ENCODE measurements at regions not wholly inside any gene's neighbourhood (a gene's known extent, or its start where the extent isn't known, plus 50 kb on each side); places are given as distances from the start of the nearest gene placed in this dataset.

DNA sequence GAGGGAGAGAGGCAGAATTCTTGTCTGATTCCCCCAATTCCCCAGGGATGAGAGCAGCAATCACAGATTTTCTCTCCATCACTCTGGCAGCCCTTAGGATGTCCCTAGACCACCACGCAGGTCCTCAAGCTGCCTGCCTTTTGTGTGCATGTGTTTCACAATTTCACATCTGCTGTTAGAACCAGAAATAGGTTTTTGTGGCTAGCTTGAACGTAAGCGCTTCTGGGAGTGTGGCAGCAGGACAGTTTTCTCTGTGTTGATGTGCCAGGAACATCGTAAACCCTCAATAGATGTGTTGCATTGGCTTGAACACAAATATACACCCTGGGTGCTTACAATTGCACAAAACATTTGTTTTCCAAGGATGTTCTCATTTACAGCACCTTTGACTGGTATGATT lies 78.8 kb upstream of the TMTC4 start:
- POLR2A ChIA-PET, result no interaction called here
- H3K27ac ChIP-seq (ENCODE audit: extremely low read depth, low read depth, low read length), result no peak overlapping the region
- H3K36me3 ChIP-seq (ENCODE audit: control insufficient read depth in 2 of 2, insufficient read depth in 1 of 2, low read length in 2 of 2), result no peaks in the 10 kb centered on the region
- CTCF ChIA-PET, result interaction anchor here (1.0 kb wide), 1 partner anchor 34 kb away, joined by 5 read pairs; no protein-coding TSS in a partner anchor
- H3K9me3 ChIP-seq (ENCODE audit: control insufficient read depth, insufficient read depth, low read depth, low read length), result no peaks in the 10 kb centered on the region
- H3K4me3 ChIP-seq (ENCODE audit: low read depth, low read length), result no peak overlapping the region
- H3K4me1 ChIP-seq (ENCODE audit: control insufficient read depth, insufficient read depth, low read length), result no peaks in the 10 kb centered on the region
- TF ChIP-seq ZNF518A (tag by site-specific recombination; conservative IDR thresholded peaks at IDR 0.05; ENCODE audit: low read depth) (no peak), ZNF214 (tag by site-specific recombination; IDR thresholded peaks at IDR 0.05; ENCODE audit: borderline replicate concordance) (no peak), ZNF175 (tag by site-specific recombination; IDR thresholded peaks at IDR 0.05) (no peak), ZNF645 (tag by site-specific recombination; IDR thresholded peaks at IDR 0.05) (no peak), ZFHX2 (tag by site-specific recombination; conservative IDR thresholded peaks at IDR 0.05) (no peak), ZNF626 (tag by site-specific recombination; IDR thresholded peaks at IDR 0.05) (no peak), OVOL3 (tag by site-specific recombination; IDR thresholded peaks at IDR 0.05) (no peak), ZNF560 (tag by site-specific recombination; IDR thresholded peaks at IDR 0.05; ENCODE audit: borderline replicate concordance) (no peak), TCF7L2 (IDR thresholded peaks at IDR 0.05; ENCODE audit: borderline replicate concordance, low read depth, low read length) (no peak), GFI1B (tag by site-specific recombination; IDR thresholded peaks at IDR 0.05) (no peak), ZNF138 (tag by site-specific recombination; IDR thresholded peaks at IDR 0.05; ENCODE audit: borderline replicate concordance) (no peak), ZBTB44 (tag by site-specific recombination; IDR thresholded peaks at IDR 0.05) (no peak)
- TF ChIP-seq, protein P1, sequence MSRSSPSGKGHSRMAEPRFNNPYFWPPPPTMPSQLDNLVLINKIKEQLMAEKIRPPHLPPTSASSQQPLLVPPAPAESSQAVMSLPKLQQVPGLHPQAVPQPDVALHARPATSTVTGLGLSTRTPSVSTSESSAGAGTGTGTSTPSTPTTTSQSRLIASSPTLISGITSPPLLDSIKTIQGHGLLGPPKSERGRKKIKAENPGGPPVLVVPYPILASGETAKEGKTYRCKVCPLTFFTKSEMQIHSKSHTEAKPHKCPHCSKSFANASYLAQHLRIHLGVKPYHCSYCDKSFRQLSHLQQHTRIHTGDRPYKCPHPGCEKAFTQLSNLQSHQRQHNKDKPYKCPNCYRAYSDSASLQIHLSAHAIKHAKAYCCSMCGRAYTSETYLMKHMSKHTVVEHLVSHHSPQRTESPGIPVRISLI (tag by site-specific recombination; IDR thresholded peaks at IDR 0.05), result no peak
- TF ChIP-seq, protein P2, sequence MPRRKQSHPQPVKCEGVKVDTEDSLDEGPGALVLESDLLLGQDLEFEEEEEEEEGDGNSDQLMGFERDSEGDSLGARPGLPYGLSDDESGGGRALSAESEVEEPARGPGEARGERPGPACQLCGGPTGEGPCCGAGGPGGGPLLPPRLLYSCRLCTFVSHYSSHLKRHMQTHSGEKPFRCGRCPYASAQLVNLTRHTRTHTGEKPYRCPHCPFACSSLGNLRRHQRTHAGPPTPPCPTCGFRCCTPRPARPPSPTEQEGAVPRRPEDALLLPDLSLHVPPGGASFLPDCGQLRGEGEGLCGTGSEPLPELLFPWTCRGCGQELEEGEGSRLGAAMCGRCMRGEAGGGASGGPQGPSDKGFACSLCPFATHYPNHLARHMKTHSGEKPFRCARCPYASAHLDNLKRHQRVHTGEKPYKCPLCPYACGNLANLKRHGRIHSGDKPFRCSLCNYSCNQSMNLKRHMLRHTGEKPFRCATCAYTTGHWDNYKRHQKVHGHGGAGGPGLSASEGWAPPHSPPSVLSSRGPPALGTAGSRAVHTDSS (tag by site-specific recombination; IDR thresholded peaks at IDR 0.05), result no peak

DNA sequence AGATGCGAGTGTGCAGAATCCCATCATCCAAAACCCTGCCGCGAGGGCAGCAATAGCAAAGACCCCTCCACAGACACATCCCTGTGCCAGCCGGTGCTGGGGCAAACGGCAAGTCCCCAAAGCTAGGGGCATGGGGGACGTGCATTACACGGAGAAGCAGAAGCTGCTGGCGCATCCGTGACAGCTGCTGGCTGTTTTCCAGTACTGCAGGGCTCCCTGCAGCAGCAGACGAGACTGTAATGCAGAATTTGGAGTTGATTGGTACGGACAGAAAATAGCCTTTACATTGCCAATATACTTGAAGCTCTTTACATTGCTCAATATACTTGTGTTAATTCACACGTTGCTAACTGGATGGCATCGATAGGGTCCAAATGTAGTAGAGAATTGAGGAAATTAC lies 77.2 kb upstream of the TMTC4 start:
- ChIA-PET POLR2A (no interaction called here), CTCF (no interaction called here)
- Histone ChIP-seq H3K27ac (ENCODE audit: extremely low read depth, low read depth, low read length) (no peak overlapping the region), H3K4me1 (ENCODE audit: control insufficient read depth, insufficient read depth, low read length) (no peaks in the 10 kb centered on the region), H3K4me3 (ENCODE audit: low read depth, low read length) (no peak overlapping the region), H3K36me3 (ENCODE audit: control insufficient read depth in 2 of 2, insufficient read depth in 1 of 2, low read length in 2 of 2) (no peaks in the 10 kb centered on the region), H3K9me3 (ENCODE audit: control insufficient read depth, insufficient read depth, low read depth, low read length) (no peaks in the 10 kb centered on the region)
- TF ChIP-seq SP7 (tag by site-specific recombination; IDR thresholded peaks at IDR 0.05) (no peak), ZNF335 (tag by site-specific recombination; conservative IDR thresholded peaks at IDR 0.05) (no peak)
